ENCODE measurements at regions not wholly inside any gene's neighbourhood (a gene's known extent, or its start where the extent isn't known, plus 50 kb on each side); places are given as distances from the start of the nearest gene placed in this dataset.
A peak's percentile ranks its signal among the peaks of the same experiment; 100 is the strongest.

DNA sequence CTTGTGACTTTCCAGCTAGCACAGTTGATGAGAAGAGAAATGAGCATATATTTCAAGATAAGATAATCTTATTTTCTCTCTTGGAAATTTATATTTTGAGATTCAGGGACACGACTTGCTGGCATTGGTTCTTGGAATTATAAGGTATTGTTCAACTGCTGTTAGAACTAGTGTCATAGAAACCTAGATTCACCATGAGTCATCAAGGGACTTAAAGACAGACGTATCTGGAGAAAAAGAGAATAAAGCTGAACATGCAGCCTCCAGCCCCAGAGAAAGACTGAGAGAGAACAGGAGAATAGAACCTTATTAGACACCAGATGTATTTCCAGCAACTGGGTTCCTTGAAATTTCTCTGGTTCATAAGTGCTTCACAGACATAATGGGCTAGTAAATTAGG, 194.4 kb upstream of the PPFIA2 start:
- no peak overlapping the region for H3K4me2 ChIP-seq
- no peaks in the 10 kb centered on the region for H3K9me3 ChIP-seq
- no peak for TF ChIP-seq Cebpa-rat (IDR thresholded peaks at IDR 0.05)
- no peak overlapping the region for H3K4me3 ChIP-seq
- H3K27me3 ChIP-seq = no peaks in the 10 kb centered on the region
- no peak overlapping the region for H3K27ac ChIP-seq
- no peaks in the 10 kb centered on the region for H3K36me3 ChIP-seq
- H3K4me1 ChIP-seq = peaks cover 7% of the 10 kb centered on the region; the same call in 1 of the 2 replicates
- no peaks in the 10 kb centered on the region for H4K20me1 ChIP-seq
- H3K9ac ChIP-seq = no peak overlapping the region

DNA sequence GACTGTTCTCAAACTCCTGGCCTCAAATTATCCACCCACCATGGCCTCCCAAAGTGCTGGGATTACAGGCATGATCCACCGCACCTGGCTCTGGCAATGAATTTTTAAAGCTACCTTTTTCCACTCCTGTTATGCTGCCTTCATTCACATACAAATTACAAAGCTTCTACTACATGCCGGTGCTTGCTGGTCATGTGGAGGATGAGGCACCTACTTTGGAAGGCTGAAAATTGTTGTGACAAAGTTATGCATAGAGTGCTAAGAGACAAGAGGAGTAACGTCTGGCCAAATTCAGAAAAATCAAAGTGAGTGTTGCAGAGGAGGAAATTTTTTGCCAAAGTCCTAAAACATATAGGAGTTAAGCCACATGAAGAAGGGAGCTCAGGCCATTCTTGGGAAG, 191.7 kb upstream of the PPFIA2 start:
- H4K20me1 ChIP-seq = no peaks in the 10 kb centered on the region
- H3K27me3 ChIP-seq = 0 out of 2 replicates have a peak, but pooled peaks cover under 1% of the 10 kb centered on the region
- no peak for TF ChIP-seq Cebpa-rat (IDR thresholded peaks at IDR 0.05)
- H3K27ac ChIP-seq = no peak overlapping the region
- H3K4me2 ChIP-seq = no peak overlapping the region
- no peak overlapping the region for H3K4me3 ChIP-seq
- H3K4me1 ChIP-seq = peaks cover 7% of the 10 kb centered on the region; the same call in 1 of the 2 replicates
- H3K9me3 ChIP-seq = no peaks in the 10 kb centered on the region
- H3K36me3 ChIP-seq = no peaks in the 10 kb centered on the region
- no peak overlapping the region for H3K9ac ChIP-seq

DNA sequence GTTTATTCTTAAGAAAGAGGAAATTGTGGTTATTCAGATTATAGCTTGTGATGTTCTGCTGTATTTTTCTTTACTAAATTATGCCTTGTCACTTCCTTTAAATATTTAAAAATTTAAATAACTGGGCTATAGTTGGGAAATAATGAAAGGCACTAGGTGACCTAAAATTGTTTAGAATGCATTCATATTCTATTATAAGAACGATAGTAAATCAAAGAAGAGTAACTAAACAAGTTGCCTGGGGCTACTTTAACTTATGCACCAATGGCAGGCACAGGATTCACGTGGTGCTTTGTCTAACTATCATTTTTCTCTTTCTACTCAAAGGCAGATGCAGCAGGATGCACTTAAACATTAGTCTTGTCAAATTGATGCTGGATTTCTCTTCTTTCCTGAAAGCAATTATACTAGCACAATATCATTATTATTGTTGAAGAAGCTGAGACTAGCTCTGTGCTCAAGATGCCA, 190.7 kb upstream of the PPFIA2 start:
- H3K9ac ChIP-seq = no peak overlapping the region
- H3K27me3 ChIP-seq = peaks cover 9% of the 10 kb centered on the region; the same call in 1 of the 2 replicates
- no peak overlapping the region for H3K4me3 ChIP-seq
- no peak for TF ChIP-seq Cebpa-rat (IDR thresholded peaks at IDR 0.05)
- H3K9me3 ChIP-seq = no peaks in the 10 kb centered on the region
- H4K20me1 ChIP-seq = no peaks in the 10 kb centered on the region
- H3K36me3 ChIP-seq = no peaks in the 10 kb centered on the region
- H3K4me1 ChIP-seq = peaks cover 7% of the 10 kb centered on the region; the same call in 1 of the 2 replicates
- H3K4me2 ChIP-seq = no peak overlapping the region
- H3K27ac ChIP-seq = no peak overlapping the region

DNA sequence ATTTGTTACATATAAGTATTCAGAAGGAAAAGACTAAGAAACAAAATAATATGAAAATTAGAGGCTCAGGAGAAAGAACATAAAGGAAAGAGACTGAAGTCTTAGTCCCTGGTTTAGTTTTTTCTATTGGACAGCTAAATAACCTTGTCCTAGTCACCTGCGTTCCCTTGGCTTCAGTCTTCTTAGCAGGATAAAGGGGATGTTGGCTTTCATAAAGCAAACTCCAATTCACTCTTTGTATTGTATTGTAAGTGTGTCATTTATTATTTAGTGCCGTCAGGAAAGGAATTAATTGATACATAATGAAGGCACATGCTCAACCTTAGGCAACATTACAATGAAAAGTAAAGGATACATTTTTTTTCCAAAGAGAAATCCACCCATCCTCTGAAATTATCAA, 190.3 kb upstream of the PPFIA2 start:
- TF ChIP-seq Cebpa-rat (IDR thresholded peaks at IDR 0.05) = no peak
- no peaks in the 10 kb centered on the region for H3K9me3 ChIP-seq
- H3K9ac ChIP-seq = no peak overlapping the region
- no peak overlapping the region for H3K4me3 ChIP-seq
- H3K4me2 ChIP-seq = no peak overlapping the region
- no peaks in the 10 kb centered on the region for H3K36me3 ChIP-seq
- H3K27ac ChIP-seq = no peak overlapping the region
- H4K20me1 ChIP-seq = no peaks in the 10 kb centered on the region
- peaks cover 14% of the 10 kb centered on the region for H3K27me3 ChIP-seq
- H3K4me1 ChIP-seq = peaks cover 7% of the 10 kb centered on the region; the same call in 1 of the 2 replicates

DNA sequence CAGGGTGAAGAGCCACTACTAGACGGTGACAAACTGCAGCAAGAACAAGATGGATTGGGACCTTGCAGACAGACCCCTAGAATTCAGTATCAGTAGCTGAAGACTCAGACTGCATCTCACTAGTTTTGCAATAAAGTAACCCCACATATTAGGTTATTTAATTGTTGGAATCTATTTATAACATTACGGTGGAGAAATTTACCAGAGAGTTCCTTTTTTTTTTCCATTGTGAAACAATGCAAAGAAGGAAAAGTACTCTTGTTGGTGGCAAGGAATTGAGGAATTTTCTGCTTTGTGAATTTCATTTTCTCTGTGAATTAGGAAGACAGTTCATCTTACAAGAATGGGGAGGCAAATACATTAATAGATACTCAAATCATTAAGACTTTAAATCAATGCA, 185.7 kb upstream of the PPFIA2 start:
- TF ChIP-seq Cebpa-rat (IDR thresholded peaks at IDR 0.05) = no peak
- H3K36me3 ChIP-seq = no peaks in the 10 kb centered on the region
- no peaks in the 10 kb centered on the region for H4K20me1 ChIP-seq
- peaks cover 38% of the 10 kb centered on the region for H3K27me3 ChIP-seq
- no peak overlapping the region for H3K27ac ChIP-seq
- peaks cover 16% of the 10 kb centered on the region for H3K4me1 ChIP-seq
- H3K4me2 ChIP-seq = no peak overlapping the region
- H3K4me3 ChIP-seq = no peak overlapping the region
- H3K9ac ChIP-seq = no peak overlapping the region
- no peaks in the 10 kb centered on the region for H3K9me3 ChIP-seq

DNA sequence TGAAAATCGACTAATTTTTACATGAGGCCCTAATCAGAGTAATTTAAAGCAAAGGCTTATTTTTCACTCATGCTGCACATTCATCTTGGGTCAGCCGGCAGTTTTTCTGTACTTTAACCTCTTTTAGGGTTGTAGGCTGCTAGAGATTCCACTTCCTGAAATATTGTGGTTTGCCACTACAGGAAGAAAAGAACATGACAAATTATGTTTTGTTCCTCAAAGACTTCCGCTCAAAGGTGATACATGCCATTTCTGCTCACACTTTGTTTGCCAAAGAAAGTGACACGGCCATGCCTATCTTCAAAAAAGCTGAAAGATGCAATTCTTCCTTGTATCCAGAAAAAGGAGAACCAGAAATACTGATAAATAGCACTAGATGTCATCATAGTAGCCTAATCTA, 183.4 kb upstream of the PPFIA2 start:
- H3K36me3 ChIP-seq = no peaks in the 10 kb centered on the region
- H3K9ac ChIP-seq = no peak overlapping the region
- no peaks in the 10 kb centered on the region for H3K9me3 ChIP-seq
- no peak for TF ChIP-seq Cebpa-rat (IDR thresholded peaks at IDR 0.05)
- peaks cover 10% of the 10 kb centered on the region for H3K4me1 ChIP-seq
- H3K27me3 ChIP-seq = peaks cover 38% of the 10 kb centered on the region
- no peak overlapping the region for H3K4me3 ChIP-seq
- no peak overlapping the region for H3K27ac ChIP-seq
- no peaks in the 10 kb centered on the region for H4K20me1 ChIP-seq
- peak overlapping the region; percentile 46 for H3K4me2 ChIP-seq

DNA sequence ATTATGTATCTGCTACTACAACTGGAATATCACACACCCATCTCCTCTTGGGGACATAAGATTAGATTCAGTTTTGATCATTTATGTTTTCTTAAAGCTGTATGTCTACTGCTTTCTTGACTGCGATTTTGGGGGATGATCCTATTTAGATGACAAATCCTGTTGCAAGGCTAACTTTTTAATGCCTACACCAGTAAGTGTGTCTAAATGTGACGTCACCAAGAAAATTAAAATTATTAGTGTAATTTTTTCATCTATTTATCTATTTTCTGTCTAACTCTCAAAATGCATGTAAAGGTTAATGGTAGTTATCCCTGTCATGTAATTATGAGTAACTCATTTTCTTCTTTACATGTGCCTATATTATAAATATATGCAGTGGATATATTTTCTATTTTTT, 170.9 kb upstream of the PPFIA2 start:
- H3K4me3 ChIP-seq = no peak overlapping the region
- H3K27me3 ChIP-seq = no peaks in the 10 kb centered on the region
- H4K20me1 ChIP-seq = no peaks in the 10 kb centered on the region
- H3K4me1 ChIP-seq = no peaks in the 10 kb centered on the region
- no peaks in the 10 kb centered on the region for H3K36me3 ChIP-seq
- no peak overlapping the region for H3K4me2 ChIP-seq
- H3K9me3 ChIP-seq = no peaks in the 10 kb centered on the region
- H3K27ac ChIP-seq = no peak overlapping the region
- no peak for TF ChIP-seq Cebpa-rat (IDR thresholded peaks at IDR 0.05)
- no peak overlapping the region for H3K9ac ChIP-seq

DNA sequence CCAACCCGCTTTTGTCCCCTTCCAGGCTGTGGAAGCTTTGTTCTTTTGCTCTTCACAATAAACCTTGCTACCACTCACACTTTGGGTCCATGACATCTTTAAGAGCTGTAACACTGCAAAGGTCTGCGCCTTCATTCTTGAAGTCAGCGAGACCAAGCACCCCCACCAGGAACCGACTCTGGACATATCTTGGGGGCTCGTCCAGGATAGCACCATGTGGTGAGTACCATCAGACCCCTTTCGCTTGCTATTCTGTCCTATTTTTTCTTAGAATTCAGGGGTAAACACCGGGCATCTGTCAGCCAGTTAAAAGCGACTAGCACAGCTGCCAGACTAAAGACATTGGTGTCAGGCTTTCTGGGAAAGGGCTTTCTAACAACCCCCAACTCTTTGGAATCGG, 137.6 kb upstream of the PPFIA2 start:
- no peaks in the 10 kb centered on the region for H3K4me1 ChIP-seq
- no peak overlapping the region for H3K4me2 ChIP-seq
- H3K27ac ChIP-seq = no peak overlapping the region
- H3K4me3 ChIP-seq = no peak overlapping the region
- no peak for TF ChIP-seq Cebpa-rat (IDR thresholded peaks at IDR 0.05)
- no peaks in the 10 kb centered on the region for H3K27me3 ChIP-seq
- H3K36me3 ChIP-seq = no peaks in the 10 kb centered on the region
- H3K9me3 ChIP-seq = peaks cover 34% of the 10 kb centered on the region
- H3K9ac ChIP-seq = no peak overlapping the region
- H4K20me1 ChIP-seq = no peaks in the 10 kb centered on the region

DNA sequence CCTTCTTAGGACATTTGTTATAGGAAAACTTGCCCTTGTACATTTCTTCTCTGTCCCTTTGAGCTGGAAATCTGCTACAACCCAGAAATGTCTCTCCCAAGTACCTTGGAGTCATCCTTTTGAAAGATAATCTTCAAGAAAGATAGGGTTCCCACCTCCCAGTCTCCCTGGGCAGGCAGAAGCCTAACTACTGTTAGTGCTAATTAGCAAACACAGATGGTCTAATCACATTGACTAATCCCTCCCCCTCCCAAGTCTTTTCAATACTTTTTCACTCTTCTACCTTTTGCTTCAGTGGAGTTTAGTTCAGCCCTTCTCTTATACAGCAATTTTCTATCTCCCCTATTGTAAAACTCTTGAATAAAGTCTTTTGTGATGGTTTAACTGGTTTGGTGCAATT, 129.8 kb upstream of the PPFIA2 start:
- H3K4me3 ChIP-seq = no peak overlapping the region
- no peak overlapping the region for H3K27ac ChIP-seq
- H3K36me3 ChIP-seq = no peaks in the 10 kb centered on the region
- no peak overlapping the region for H3K4me2 ChIP-seq
- TF ChIP-seq Cebpa-rat (IDR thresholded peaks at IDR 0.05) = no peak
- no peaks in the 10 kb centered on the region for H3K9me3 ChIP-seq
- H3K4me1 ChIP-seq = no peaks in the 10 kb centered on the region
- H3K9ac ChIP-seq = no peak overlapping the region
- no peaks in the 10 kb centered on the region for H3K27me3 ChIP-seq
- H4K20me1 ChIP-seq = no peaks in the 10 kb centered on the region

DNA sequence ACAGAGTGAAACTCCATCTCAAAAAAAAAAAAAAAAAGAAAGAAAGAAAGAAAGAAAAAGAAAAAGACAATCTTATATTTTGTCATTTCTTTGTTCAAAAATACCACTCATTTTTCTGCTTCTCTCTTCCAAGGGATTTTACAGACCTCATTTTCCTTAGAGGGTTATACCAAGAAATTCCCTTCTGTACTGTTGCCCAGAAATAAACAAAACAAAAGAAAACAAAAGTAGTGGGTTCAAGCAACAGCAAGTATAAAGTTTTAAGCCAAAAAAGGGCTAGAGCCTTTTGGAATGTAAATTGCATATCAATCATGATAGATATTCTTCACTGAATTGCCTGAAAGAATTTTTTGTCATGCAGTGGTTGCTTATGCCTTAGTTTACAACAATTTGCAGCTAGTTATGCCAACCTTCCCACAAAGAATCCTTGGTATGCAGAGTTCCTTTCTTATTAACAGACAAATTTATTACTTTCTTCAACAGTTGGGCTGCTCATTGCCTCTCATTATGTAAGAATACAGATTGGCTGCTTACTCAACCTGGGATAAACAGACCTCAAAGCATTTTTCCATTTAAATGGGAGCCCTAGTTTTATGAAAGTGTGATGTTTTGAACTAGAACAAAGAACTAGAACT, 129.1 kb upstream of the PPFIA2 start:
- no peaks in the 10 kb centered on the region for H4K20me1 ChIP-seq
- H3K4me2 ChIP-seq = no peak overlapping the region
- H3K9ac ChIP-seq = no peak overlapping the region
- no peak overlapping the region for H3K27ac ChIP-seq
- H3K4me1 ChIP-seq = no peaks in the 10 kb centered on the region
- H3K27me3 ChIP-seq = no peaks in the 10 kb centered on the region
- H3K9me3 ChIP-seq = no peaks in the 10 kb centered on the region
- H3K36me3 ChIP-seq = no peaks in the 10 kb centered on the region
- no peak for TF ChIP-seq Cebpa-rat (IDR thresholded peaks at IDR 0.05)
- no peak overlapping the region for H3K4me3 ChIP-seq

DNA sequence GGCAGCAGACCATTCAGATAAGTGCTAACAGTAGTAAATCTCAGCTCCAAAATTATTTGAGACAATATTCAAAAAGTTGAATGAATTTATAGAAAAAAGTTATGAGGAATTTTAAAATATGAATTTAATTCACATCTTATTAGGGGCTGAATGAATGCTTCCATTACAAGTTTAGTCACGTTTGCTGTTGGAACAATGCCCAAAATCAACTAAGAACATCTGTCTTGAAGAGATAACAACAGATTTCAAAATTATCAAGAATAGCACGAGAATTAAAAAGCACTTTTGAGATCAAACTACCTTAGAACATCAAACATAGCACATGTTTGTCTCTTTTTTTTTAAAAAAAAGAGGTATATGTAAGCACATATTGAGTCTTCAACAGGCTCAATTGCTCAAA, 115.4 kb upstream of the PPFIA2 start:
- TF ChIP-seq Cebpa-rat (IDR thresholded peaks at IDR 0.05) = no peak
- Histone ChIP-seq H3K4me1 (no peaks in the 10 kb centered on the region), H4K20me1 (no peaks in the 10 kb centered on the region), H3K36me3 (no peaks in the 10 kb centered on the region), H3K27me3 (no peaks in the 10 kb centered on the region), H3K27ac (no peak overlapping the region), H3K9ac (no peak overlapping the region), H3K4me3 (no peak overlapping the region), H3K4me2 (no peak overlapping the region), H3K9me3 (no peaks in the 10 kb centered on the region)
